ENCODE measurements at regions not wholly inside any gene's neighbourhood (a gene's known extent, or its start where the extent isn't known, plus 50 kb on each side); places are given as distances from the start of the nearest gene placed in this dataset.

- TF ChIP-seq EZH2 (IDR thresholded peaks at IDR 0.05; ENCODE audit: borderline replicate concordance, insufficient read depth, low read depth, low read length, poor library complexity, severe bottlenecking) (no peak), CTCF (IDR thresholded peaks at IDR 0.05) (no peak)
Observed at GRCh38 chr10:65846541-65846940, 1079.3 kb upstream of the LRRTM3 start.

All from B cell (primary cell).